Activated naive CD4-positive, alpha-beta T cell treated with anti-CD3 and anti-CD28 coated beads, Interleukin-2, amount 10 ng/mL, durations not matched to agents 7 days and 5 days (primary cell): ENCODE measurements at regions not wholly inside any gene's neighbourhood (a gene's known extent, or its start where the extent isn't known, plus 50 kb on each side); places are given as distances from the start of the nearest gene placed in this dataset.

Source experiments
- CTCF ChIA-PET: fragments of 350-600 bp; sonication (Branson Sonifier 250); formaldehyde crosslinking; loops from one replicate; lab custom pipeline; 2021; ENCODE audit warnings: antibody characterized with exemption; lab: Charles Lee
- DNase-seq: peaks from one replicate; pipeline ENCODE4 v3.0.0-alpha.2; 2020
- H3K27ac Mint-ChIP-seq: one replicate; pipeline ENCODE4 v1.8.0; 2021; ENCODE audit warnings: mild to moderate bottlenecking, moderate library complexity, mixed read lengths
- H3K27me3 Mint-ChIP-seq: one replicate; pipeline ENCODE4 v1.8.0; 2021; ENCODE audit warnings: mild to moderate bottlenecking, mixed read lengths
- H3K36me3 Mint-ChIP-seq: one replicate; pipeline ENCODE4 v1.8.0; 2021; ENCODE audit warnings: mixed read lengths
- H3K4me1 Mint-ChIP-seq: one replicate; pipeline ENCODE4 v1.8.0; 2021; ENCODE audit warnings: mixed read lengths
- H3K4me3 Mint-ChIP-seq: one replicate; pipeline ENCODE4 v1.8.0; 2021; ENCODE audit warnings: mild to moderate bottlenecking, moderate library complexity, mixed read lengths
- H3K9me3 Mint-ChIP-seq: one replicate; pipeline ENCODE4 v1.8.0; 2021; ENCODE audit warnings: mixed read lengths

DNA sequence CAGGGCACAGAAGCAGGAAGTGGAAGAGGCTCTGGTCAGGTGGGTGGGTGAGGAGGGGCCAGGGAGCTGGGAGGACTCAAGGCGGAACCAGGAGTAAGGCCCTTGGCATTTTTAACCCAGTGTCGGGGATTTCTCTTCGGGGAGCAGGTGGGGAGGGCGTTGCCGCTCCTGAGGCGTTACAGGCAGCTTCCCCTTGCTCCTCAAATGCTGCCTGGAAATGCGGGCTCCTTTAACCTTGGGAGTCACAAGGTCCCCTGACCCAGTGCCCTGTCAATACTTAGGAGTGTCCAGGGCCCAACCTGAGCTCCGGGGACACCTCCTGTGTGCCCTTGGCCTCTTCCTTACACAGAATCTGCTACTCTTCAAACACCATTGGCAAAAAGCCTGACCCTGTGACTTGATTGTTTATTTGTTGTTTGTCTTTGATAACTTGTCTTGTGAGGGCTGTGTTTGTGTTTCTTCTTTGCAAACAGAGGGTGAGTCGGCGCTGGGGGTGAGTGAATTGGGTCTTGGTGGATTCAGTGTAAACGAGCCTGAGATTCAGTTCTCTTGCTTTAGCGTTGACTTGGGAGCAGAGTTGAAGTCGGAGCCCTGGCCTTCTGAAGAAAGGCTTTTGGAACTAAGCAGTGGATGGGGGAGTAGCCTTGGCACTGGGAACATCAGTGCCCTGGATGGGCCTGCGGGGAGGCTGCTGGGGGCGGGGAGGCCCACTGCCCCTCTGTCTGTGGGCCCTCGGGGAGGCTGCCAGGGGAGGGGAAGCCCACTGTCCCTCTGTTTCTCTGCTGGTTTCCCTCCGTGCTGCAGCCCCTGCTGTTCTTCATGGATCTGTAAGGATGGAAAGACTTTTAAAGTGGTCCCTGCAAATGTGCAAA lies 300.7 kb upstream of the IRX4 start:
- CTCF ChIA-PET, result no interaction called here
- H3K4me1 Mint-ChIP-seq, result no peaks in the 10 kb centered on the region
- peaks cover 4% of the 10 kb centered on the region for H3K27me3 Mint-ChIP-seq
- no peak overlapping the region for H3K27ac Mint-ChIP-seq
- no peak overlapping the region for H3K4me3 Mint-ChIP-seq
- H3K9me3 Mint-ChIP-seq, result no peaks in the 10 kb centered on the region
- DNase-seq, result no peak
- H3K36me3 Mint-ChIP-seq, result no peaks in the 10 kb centered on the region

- CTCF ChIA-PET, result no interaction called here
- no peak overlapping the region for H3K4me3 Mint-ChIP-seq
- H3K9me3 Mint-ChIP-seq, result no peaks in the 10 kb centered on the region
- no peaks in the 10 kb centered on the region for H3K4me1 Mint-ChIP-seq
- H3K36me3 Mint-ChIP-seq, result no peaks in the 10 kb centered on the region
- no peak overlapping the region for H3K27ac Mint-ChIP-seq
- H3K27me3 Mint-ChIP-seq, result peaks cover 4% of the 10 kb centered on the region
- DNase-seq, result no peak
Observed at GRCh38 chr5:2182020-2182419, 299.3 kb upstream of the IRX4 start.

DNA sequence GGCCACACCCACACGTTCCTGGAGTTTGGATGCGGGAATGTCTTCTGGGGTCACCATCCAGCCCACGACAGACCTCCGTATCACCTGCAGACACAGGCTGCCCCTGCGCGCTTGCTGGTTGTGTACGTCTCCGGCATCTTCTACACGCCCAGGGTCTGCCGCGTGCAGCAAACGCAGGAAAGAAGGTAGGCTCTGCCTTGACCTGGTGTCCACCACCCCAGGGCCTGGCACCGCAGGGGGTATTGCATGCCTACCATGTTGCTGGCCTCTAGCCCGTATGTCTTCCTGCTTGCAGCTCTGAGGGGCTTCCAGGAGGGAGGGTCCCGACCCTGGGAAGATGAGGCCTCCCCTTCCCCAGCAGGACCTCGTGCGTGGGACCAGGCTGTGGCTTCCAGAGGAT lies 298.8 kb upstream of the IRX4 start:
- Mint-ChIP-seq H3K36me3 (no peaks in the 10 kb centered on the region), H3K27ac (no peak overlapping the region), H3K4me1 (no peaks in the 10 kb centered on the region), H3K27me3 (peaks cover 4% of the 10 kb centered on the region), H3K4me3 (no peak overlapping the region), H3K9me3 (no peaks in the 10 kb centered on the region)
- CTCF ChIA-PET, result no interaction called here
- DNase-seq, result no peak

DNA sequence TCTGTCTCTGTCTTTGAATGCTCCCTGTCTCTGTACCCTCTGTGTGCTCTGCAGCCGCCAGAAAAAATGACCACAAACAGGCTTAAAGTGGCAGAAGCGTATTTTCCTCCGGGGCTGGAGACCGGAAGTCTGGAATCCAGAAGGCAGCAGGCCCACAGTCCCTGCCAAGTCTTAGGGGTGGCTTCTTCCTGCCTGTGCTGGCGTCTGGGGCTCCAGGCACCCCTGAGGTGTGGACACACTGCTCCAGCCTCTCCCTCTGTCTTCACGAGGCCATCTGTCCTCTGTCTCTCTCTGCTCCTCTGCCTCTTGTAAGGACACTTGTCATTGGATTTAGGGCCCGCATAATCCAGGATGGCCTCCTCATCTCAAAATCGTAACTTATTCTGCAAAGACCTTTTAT lies 298.4 kb upstream of the IRX4 start:
- no peaks in the 10 kb centered on the region for H3K36me3 Mint-ChIP-seq
- H3K27ac Mint-ChIP-seq, result no peak overlapping the region
- H3K27me3 Mint-ChIP-seq, result peaks cover 4% of the 10 kb centered on the region
- H3K9me3 Mint-ChIP-seq, result no peaks in the 10 kb centered on the region
- no peak overlapping the region for H3K4me3 Mint-ChIP-seq
- no peak for DNase-seq
- CTCF ChIA-PET, result no interaction called here
- no peaks in the 10 kb centered on the region for H3K4me1 Mint-ChIP-seq

DNA sequence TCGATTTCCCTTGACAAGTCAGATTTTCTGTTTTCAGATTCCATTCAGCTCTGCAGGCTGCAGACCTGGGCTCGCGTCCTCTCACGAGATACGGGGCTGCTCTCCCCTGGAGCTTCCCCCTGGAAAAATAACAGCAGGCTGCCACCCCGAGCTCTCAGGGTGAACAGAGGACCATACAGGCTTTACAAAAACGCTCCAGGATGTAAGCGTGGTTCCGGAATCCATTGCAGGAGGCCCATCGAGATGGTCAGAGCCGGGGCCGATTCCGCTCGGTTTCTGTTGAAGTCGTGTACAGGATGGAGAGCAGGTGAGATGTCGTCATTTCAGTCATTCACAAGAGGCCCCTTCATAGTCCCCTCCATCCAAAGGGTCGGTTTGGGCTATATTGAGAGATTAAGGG lies 297.7 kb upstream of the IRX4 start:
- no peak overlapping the region for H3K27ac Mint-ChIP-seq
- no peaks in the 10 kb centered on the region for H3K9me3 Mint-ChIP-seq
- CTCF ChIA-PET, result no interaction called here
- no peaks in the 10 kb centered on the region for H3K36me3 Mint-ChIP-seq
- no peak for DNase-seq
- H3K4me3 Mint-ChIP-seq, result no peak overlapping the region
- H3K27me3 Mint-ChIP-seq, result peaks cover 4% of the 10 kb centered on the region
- no peaks in the 10 kb centered on the region for H3K4me1 Mint-ChIP-seq

DNA sequence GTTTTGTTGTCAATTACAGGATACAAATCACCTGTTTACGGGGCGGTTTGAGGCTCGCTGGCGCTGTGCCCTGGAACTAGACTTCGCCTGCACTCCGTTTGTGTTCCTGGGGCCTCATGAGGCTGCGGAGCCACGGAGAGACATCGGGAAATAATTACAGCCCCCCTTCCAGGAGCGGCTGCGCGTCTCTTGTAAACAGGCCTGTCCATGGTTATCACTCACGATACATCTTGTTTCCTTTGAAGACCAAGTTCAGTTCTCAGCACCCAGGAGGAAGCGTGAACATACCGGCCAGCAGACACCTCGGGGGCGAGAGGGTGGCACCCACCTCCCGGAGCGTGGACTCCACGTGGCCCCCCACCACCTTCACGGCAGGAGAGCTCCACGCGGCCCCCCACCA lies 297.1 kb upstream of the IRX4 start:
- peaks cover 4% of the 10 kb centered on the region for H3K27me3 Mint-ChIP-seq
- no peak overlapping the region for H3K27ac Mint-ChIP-seq
- no peaks in the 10 kb centered on the region for H3K4me1 Mint-ChIP-seq
- no peaks in the 10 kb centered on the region for H3K36me3 Mint-ChIP-seq
- no peaks in the 10 kb centered on the region for H3K9me3 Mint-ChIP-seq
- DNase-seq, result no peak
- CTCF ChIA-PET, result no interaction called here
- no peak overlapping the region for H3K4me3 Mint-ChIP-seq

DNA sequence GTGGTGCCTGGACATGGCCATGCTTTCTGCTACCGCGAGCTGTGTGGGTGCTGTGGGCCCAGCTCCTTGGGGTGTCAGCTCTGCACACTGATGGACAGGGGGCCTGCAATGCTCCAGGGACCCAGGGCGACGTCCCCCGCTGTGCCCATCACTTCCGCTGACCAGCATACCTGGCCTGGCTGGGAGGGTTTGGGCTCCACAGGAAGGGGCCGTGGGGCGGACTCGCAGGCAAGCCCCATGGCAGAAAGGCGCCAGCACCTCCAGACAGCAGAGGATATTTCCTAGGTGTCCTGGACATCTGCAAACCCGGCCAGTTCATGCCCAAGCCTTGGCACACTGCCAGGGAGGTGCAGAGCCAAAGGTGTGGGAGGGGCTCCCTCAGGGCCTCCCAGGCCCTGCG lies 295.8 kb upstream of the IRX4 start:
- no peaks in the 10 kb centered on the region for H3K36me3 Mint-ChIP-seq
- peaks cover 8% of the 10 kb centered on the region for H3K27me3 Mint-ChIP-seq
- DNase-seq, result no peak
- CTCF ChIA-PET, result no interaction called here
- no peaks in the 10 kb centered on the region for H3K9me3 Mint-ChIP-seq
- no peaks in the 10 kb centered on the region for H3K4me1 Mint-ChIP-seq
- H3K27ac Mint-ChIP-seq, result no peak overlapping the region
- H3K4me3 Mint-ChIP-seq, result no peak overlapping the region

GRCh38 chr5:2178071-2178477 lies 295.3 kb upstream of the IRX4 start:
- H3K27ac Mint-ChIP-seq, result no peak overlapping the region
- CTCF ChIA-PET, result no interaction called here
- no peaks in the 10 kb centered on the region for H3K36me3 Mint-ChIP-seq
- peaks cover 11% of the 10 kb centered on the region for H3K27me3 Mint-ChIP-seq
- H3K9me3 Mint-ChIP-seq, result no peaks in the 10 kb centered on the region
- H3K4me1 Mint-ChIP-seq, result no peaks in the 10 kb centered on the region
- H3K4me3 Mint-ChIP-seq, result no peak overlapping the region
- DNase-seq, result no peak

DNA sequence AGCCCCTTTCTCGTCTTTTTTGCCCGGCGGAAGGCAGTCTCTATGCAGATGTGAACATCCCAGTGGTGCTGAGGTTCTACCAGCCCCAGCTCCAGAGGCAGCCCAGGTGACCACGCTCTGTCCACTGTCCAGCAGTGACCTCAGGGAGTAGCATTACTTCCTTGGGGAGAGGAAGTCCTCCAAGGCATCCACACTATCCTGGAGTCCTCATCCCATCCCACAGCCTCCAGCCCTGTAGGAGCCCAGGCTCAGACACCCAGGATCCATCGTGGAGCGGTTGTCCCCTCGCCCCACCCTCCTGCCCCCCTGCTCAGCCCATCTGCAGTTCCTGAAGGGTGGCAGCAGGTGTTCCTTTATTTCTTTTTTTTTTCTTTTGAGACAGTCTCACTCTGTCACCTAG lies 294.5 kb upstream of the IRX4 start:
- CTCF ChIA-PET, result no interaction called here
- H3K27me3 Mint-ChIP-seq, result peaks cover 13% of the 10 kb centered on the region
- no peak for DNase-seq
- no peak overlapping the region for H3K27ac Mint-ChIP-seq
- no peaks in the 10 kb centered on the region for H3K36me3 Mint-ChIP-seq
- no peaks in the 10 kb centered on the region for H3K9me3 Mint-ChIP-seq
- H3K4me1 Mint-ChIP-seq, result no peaks in the 10 kb centered on the region
- no peak overlapping the region for H3K4me3 Mint-ChIP-seq

- H3K27ac Mint-ChIP-seq, result no peak overlapping the region
- no peaks in the 10 kb centered on the region for H3K4me1 Mint-ChIP-seq
- H3K4me3 Mint-ChIP-seq, result no peak overlapping the region
- H3K9me3 Mint-ChIP-seq, result no peaks in the 10 kb centered on the region
- DNase-seq, result no peak
- no peaks in the 10 kb centered on the region for H3K36me3 Mint-ChIP-seq
- peaks cover 17% of the 10 kb centered on the region for H3K27me3 Mint-ChIP-seq
- CTCF ChIA-PET, result no interaction called here
Observed at GRCh38 chr5:2176581-2176980, 293.9 kb upstream of the IRX4 start.

DNA sequence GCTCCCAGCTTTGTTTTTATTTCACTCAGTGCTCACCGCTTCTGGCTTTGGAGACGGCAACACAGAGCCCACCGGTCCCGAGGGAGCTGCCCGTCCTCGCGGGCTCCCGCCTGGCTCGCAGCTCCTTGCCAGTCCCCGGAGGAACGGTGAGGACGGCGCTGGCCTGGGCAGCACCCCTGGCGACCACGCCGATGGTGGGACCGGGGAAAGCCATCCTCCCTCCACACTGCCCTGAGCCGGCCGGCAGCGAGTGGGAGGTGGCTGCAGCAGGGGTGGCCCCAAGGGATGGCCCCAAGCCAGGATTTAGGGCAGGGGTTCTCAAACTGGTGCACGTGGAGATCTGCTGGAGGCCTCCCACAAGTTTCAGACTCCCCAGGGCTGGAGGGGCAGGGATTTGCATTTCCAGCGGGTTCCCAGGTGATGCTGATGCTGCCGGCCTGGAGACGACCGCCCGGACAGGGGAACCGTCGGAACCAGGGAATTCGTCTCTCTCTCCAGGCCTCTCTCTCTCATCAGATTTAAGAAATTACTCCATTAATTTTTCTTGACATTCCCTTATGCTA lies 293.2 kb upstream of the IRX4 start:
- Mint-ChIP-seq H3K36me3 (no peaks in the 10 kb centered on the region), H3K27me3 (peaks cover 17% of the 10 kb centered on the region), H3K27ac (no peak overlapping the region), H3K4me3 (no peak overlapping the region), H3K9me3 (no peaks in the 10 kb centered on the region), H3K4me1 (no peaks in the 10 kb centered on the region)
- no peak for DNase-seq
- CTCF ChIA-PET, result no interaction called here

DNA sequence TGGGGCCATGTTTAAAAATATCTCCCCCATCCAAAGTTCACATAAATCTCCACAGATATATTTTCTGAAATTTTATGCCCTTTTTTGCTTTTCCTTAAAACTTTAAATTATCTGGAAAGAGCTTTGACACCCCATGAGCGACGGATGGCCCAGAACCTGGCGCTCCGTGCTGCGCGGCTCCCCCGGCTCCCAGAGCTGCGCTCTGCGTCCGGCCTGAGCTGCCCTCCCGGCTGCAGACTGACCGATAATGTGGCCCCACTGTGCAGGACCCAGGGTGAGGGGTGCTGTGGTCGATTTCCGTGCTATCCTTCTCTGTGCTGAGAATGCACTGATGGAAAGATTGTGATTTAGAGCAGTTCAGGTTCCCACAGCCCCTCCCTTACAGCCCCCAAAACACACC lies 292.3 kb upstream of the IRX4 start:
- Mint-ChIP-seq H3K36me3 (no peaks in the 10 kb centered on the region), H3K27me3 (peaks cover 17% of the 10 kb centered on the region), H3K27ac (no peak overlapping the region), H3K4me1 (no peaks in the 10 kb centered on the region), H3K4me3 (no peak overlapping the region), H3K9me3 (no peaks in the 10 kb centered on the region)
- CTCF ChIA-PET, result no interaction called here
- no peak for DNase-seq

GRCh38 chr5:2174538-2174937 lies 291.8 kb upstream of the IRX4 start:
- no peaks in the 10 kb centered on the region for H3K36me3 Mint-ChIP-seq
- CTCF ChIA-PET, result no interaction called here
- no peak overlapping the region for H3K4me3 Mint-ChIP-seq
- H3K27ac Mint-ChIP-seq, result no peak overlapping the region
- H3K27me3 Mint-ChIP-seq, result peaks cover 17% of the 10 kb centered on the region
- no peak for DNase-seq
- no peaks in the 10 kb centered on the region for H3K9me3 Mint-ChIP-seq
- no peaks in the 10 kb centered on the region for H3K4me1 Mint-ChIP-seq

DNA sequence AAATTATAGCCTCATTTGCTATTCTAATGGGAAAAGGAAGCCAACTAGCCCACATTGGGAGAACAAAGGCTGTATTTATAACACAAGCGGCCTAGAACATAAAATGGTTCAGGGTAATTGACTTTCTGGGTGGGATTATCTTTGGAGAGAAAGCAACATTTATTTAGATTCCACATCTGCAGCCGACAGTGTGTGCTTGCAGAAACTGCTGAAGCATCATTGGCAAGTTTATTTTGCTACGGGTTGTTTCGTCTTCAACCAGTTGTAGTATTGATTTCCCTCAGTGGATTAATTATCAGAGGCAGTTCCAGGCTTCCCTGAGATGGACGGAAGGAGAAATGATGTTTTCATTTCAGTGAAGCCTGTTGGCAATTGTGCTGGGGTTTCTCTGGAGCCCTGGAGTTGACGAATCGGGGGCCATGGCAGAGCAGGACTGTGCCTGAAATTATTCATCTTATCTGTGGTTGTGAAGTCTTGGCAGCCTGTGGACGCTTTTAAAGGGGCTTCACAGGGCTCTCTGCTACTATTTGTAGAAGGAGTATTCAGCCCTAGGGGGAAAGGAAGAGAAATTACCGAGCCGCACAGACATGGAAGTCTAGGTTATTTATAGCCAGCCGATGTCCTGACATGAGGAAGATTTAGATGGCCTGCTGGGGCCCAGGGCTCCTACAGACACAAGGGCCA lies 290.6 kb upstream of the IRX4 start:
- Mint-ChIP-seq H3K36me3 (no peaks in the 10 kb centered on the region), H3K27ac (no peak overlapping the region), H3K4me3 (no peak overlapping the region), H3K4me1 (no peaks in the 10 kb centered on the region), H3K27me3 (peaks cover 17% of the 10 kb centered on the region), H3K9me3 (no peaks in the 10 kb centered on the region)
- no peak for DNase-seq
- CTCF ChIA-PET, result no interaction called here

DNA sequence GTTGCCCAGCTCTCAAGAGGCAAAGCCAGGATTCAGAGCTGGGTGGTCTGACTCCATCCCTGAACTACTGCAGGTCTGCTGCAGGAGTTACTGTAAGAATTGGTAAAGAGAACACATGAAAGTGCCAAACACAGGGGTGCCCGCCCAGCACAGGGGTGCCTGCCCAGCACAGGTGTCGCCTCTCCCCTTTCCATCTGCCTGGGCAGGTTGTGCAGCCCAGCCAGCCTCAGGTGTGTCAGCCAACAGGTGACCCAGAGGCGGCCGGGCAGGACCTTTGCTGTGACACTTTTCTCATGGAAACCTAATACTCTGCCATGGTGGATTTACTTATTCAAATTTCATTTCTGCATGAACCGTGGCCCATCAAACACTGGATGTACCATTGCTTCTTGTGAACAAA lies 289.7 kb upstream of the IRX4 start:
- CTCF ChIA-PET, result no interaction called here
- H3K27ac Mint-ChIP-seq, result no peak overlapping the region
- no peak for DNase-seq
- H3K27me3 Mint-ChIP-seq, result peaks cover 17% of the 10 kb centered on the region
- H3K4me1 Mint-ChIP-seq, result no peaks in the 10 kb centered on the region
- no peaks in the 10 kb centered on the region for H3K36me3 Mint-ChIP-seq
- no peaks in the 10 kb centered on the region for H3K9me3 Mint-ChIP-seq
- no peak overlapping the region for H3K4me3 Mint-ChIP-seq
